ENCODE measurements at regions not wholly inside any gene's neighbourhood (a gene's known extent, or its start where the extent isn't known, plus 50 kb on each side); places are given as distances from the start of the nearest gene placed in this dataset.

- TF ChIP-seq CTCF (IDR thresholded peaks at IDR 0.05) = no peak
- TF ChIP-seq POLR2A (IDR thresholded peaks at IDR 0.05) = no peak
Observed at GRCh38 chr1:117752661-117753060, 146.8 kb downstream of the TENT5C start.
